ENCODE measurements at regions not wholly inside any gene's neighbourhood (a gene's known extent, or its start where the extent isn't known, plus 50 kb on each side); places are given as distances from the start of the nearest gene placed in this dataset.

GRCh38 chr4:24741910-24742309, 53.5 kb upstream of the SOD3 start:
- Mint-ChIP-seq H3K27ac (no peak overlapping the region), H3K4me1 (no peaks in the 10 kb centered on the region), H3K36me3 (ENCODE audit: low read depth) (no peaks in the 10 kb centered on the region), H3K9me3 (peaks cover 4% of the 10 kb centered on the region), H3K27me3 (no peaks in the 10 kb centered on the region), H3K4me3 (no peak overlapping the region)
- no peak for DNase-seq
- ChIA-PET CTCF (no interaction called here), POLR2A (no interaction called here)

GRCh38 chr4:24742335-24742734, 53.0 kb upstream of the SOD3 start:
- ChIA-PET CTCF (no interaction called here), POLR2A (no interaction called here)
- Mint-ChIP-seq H3K9me3 (no peaks in the 10 kb centered on the region), H3K27ac (no peak overlapping the region), H3K4me1 (no peaks in the 10 kb centered on the region), H3K4me3 (no peak overlapping the region), H3K27me3 (no peaks in the 10 kb centered on the region), H3K36me3 (ENCODE audit: low read depth) (no peaks in the 10 kb centered on the region)
- no peak for DNase-seq

GRCh38 chr4:24742773-24743172, 52.6 kb upstream of the SOD3 start:
- Mint-ChIP-seq H3K27ac (no peak overlapping the region), H3K4me3 (no peak overlapping the region), H3K27me3 (no peaks in the 10 kb centered on the region), H3K9me3 (no peaks in the 10 kb centered on the region), H3K36me3 (ENCODE audit: low read depth) (no peaks in the 10 kb centered on the region), H3K4me1 (no peaks in the 10 kb centered on the region)
- ChIA-PET POLR2A (no interaction called here), CTCF (no interaction called here)
- no peak for DNase-seq

GRCh38 chr4:24743206-24743605, 52.2 kb upstream of the SOD3 start:
- CTCF ChIA-PET = no interaction called here
- H3K4me1 Mint-ChIP-seq = no peaks in the 10 kb centered on the region
- H3K9me3 Mint-ChIP-seq = no peaks in the 10 kb centered on the region
- no peaks in the 10 kb centered on the region for H3K36me3 Mint-ChIP-seq (ENCODE audit: low read depth)
- no peak overlapping the region for H3K4me3 Mint-ChIP-seq
- no peak overlapping the region for H3K27ac Mint-ChIP-seq
- POLR2A ChIA-PET = no interaction called here
- DNase-seq = no peak
- H3K27me3 Mint-ChIP-seq = no peaks in the 10 kb centered on the region

- DNase-seq = no peak
- Mint-ChIP-seq H3K9me3 (no peaks in the 10 kb centered on the region), H3K27ac (no peak overlapping the region), H3K27me3 (no peaks in the 10 kb centered on the region), H3K4me1 (no peaks in the 10 kb centered on the region), H3K4me3 (no peak overlapping the region), H3K36me3 (ENCODE audit: low read depth) (no peaks in the 10 kb centered on the region)
- POLR2A ChIA-PET = no interaction called here
- CTCF ChIA-PET = no interaction called here
Measured at GRCh38 chr4:24743927-24744326, 51.4 kb upstream of the SOD3 start.

- POLR2A ChIA-PET = no interaction called here
- Mint-ChIP-seq H3K4me3 (no peak overlapping the region), H3K27me3 (no peaks in the 10 kb centered on the region), H3K36me3 (ENCODE audit: low read depth) (no peaks in the 10 kb centered on the region), H3K9me3 (no peaks in the 10 kb centered on the region), H3K4me1 (no peaks in the 10 kb centered on the region), H3K27ac (no peak overlapping the region)
- CTCF ChIA-PET = no interaction called here
- no peak for DNase-seq
Measured at GRCh38 chr4:24745172-24745895, 50.0 kb upstream of the SOD3 start.

All from activated CD4-positive, alpha-beta T cell treated with anti-CD3 and anti-CD28 coated beads, Interleukin-2, amount 10 ng/mL, durations not matched to agents 7 days and 5 days (primary cell).